Bronchial epithelial cell (primary cell): ENCODE measurements at regions not wholly inside any gene's neighbourhood (a gene's known extent, or its start where the extent isn't known, plus 50 kb on each side); places are given as distances from the start of the nearest gene placed in this dataset.

Source experiments
- DNase-seq: peaks from one replicate; pipeline ENCODE4 v3.0.0-alpha.2; 2010; ENCODE audit warnings: low read depth
- FAIRE-seq: peaks from 2 replicates; lab custom pipeline; 2011; peaks lifted over from hg19 to GRCh38; lab: Jason Lieb, UNC
- H3K27me3 ChIP-seq: 2 replicates; pipeline ENCODE4 v1.5.1; 2011; ENCODE audit warnings: low read length; ENCODE audit not compliant: control insufficient read depth, insufficient read depth
- H3K36me3 ChIP-seq: 2 replicates; pipeline ENCODE4 v1.5.1; 2011; ENCODE audit warnings: low read length; ENCODE audit not compliant: control insufficient read depth, insufficient read depth
- H3K4me3 ChIP-seq: 2 replicates; pipeline ENCODE4 v1.5.1; 2011; ENCODE audit warnings: mild to moderate bottlenecking, low read depth, low read length, control low read depth
- TF ChIP-seq, protein P1 (sequence below): IDR thresholded peaks from 2 replicates; pipeline ENCODE4 v1.5.1; 2011; ENCODE audit warnings: mild to moderate bottlenecking, moderate library complexity, low read length, control low read depth, inconsistent platforms; ENCODE audit not compliant: insufficient read depth, severe bottlenecking

DNA sequence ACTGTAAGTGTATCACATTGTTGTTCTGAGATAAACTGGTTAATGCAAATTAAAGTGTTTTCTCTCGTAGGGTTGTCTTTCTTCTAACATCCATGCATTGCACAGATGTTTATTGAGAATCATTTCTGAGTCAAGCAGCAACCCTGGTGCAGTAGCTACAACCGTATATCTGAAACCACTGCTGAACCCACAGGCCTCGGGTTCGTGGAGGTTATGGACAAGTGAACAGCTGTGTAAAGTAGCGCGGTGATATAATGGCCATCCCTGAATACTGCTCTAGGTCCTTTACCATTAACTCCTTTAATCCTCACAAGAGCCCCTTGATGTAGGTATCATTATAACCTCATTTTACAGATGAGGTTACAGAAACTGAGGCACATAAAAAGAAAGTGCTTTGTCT, 486.1 kb upstream of the TMEM132C start:
- TF ChIP-seq, protein P1, sequence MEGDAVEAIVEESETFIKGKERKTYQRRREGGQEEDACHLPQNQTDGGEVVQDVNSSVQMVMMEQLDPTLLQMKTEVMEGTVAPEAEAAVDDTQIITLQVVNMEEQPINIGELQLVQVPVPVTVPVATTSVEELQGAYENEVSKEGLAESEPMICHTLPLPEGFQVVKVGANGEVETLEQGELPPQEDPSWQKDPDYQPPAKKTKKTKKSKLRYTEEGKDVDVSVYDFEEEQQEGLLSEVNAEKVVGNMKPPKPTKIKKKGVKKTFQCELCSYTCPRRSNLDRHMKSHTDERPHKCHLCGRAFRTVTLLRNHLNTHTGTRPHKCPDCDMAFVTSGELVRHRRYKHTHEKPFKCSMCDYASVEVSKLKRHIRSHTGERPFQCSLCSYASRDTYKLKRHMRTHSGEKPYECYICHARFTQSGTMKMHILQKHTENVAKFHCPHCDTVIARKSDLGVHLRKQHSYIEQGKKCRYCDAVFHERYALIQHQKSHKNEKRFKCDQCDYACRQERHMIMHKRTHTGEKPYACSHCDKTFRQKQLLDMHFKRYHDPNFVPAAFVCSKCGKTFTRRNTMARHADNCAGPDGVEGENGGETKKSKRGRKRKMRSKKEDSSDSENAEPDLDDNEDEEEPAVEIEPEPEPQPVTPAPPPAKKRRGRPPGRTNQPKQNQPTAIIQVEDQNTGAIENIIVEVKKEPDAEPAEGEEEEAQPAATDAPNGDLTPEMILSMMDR, result no peak
- Histone ChIP-seq H3K36me3 (no peaks in the 10 kb centered on the region), H3K27me3 (no peaks in the 10 kb centered on the region), H3K4me3 (no peak overlapping the region)
- DNase-seq (no peak), FAIRE-seq (no peak)

DNA sequence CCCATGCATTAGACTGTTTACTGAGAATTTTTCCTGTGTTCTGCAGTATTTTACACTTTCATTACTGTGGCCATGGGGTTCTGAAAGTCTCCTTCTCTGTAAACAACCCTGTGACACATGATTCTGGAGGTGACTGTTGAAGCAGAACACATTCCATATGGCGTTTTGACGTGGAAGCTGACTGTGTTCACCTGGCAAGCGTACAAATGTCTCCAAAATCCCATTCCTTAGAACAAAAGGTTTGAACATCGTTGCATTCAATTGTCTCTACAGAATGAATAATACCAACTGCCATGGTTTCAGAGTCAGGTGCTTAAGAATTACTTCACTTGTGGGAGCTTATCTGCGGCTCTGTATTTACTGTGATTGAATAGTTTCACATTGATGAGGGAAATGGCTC, 485.6 kb upstream of the TMEM132C start:
- TF ChIP-seq, protein P1, result no peak
- no peak overlapping the region for H3K4me3 ChIP-seq
- no peaks in the 10 kb centered on the region for H3K27me3 ChIP-seq
- FAIRE-seq (no peak), DNase-seq (no peak)
- H3K36me3 ChIP-seq, result no peaks in the 10 kb centered on the region

DNA sequence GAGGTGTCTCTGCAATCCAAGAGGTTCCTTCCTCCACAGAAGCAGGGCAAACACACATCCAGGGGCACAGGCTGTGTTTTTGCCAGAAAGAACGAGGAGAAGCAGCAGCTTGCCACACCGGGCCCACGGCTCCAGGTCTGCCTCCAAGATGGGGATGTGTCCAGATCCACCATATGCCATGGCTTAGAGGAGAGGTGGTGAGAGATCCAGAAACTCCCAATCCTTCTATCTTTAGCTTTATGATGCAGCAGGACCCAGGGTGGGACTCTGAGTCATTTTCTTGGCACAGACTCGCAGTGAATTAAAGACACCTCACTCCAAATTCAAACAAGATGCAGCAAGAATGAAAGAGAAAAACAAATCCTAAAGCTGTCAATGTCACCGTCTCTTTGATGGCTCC, 481.4 kb upstream of the TMEM132C start:
- no peaks in the 10 kb centered on the region for H3K27me3 ChIP-seq
- peak; percentile 1 for DNase-seq
- H3K4me3 ChIP-seq, result no peak overlapping the region
- no peak for FAIRE-seq
- TF ChIP-seq, protein P1, result no peak
- H3K36me3 ChIP-seq, result no peaks in the 10 kb centered on the region

DNA sequence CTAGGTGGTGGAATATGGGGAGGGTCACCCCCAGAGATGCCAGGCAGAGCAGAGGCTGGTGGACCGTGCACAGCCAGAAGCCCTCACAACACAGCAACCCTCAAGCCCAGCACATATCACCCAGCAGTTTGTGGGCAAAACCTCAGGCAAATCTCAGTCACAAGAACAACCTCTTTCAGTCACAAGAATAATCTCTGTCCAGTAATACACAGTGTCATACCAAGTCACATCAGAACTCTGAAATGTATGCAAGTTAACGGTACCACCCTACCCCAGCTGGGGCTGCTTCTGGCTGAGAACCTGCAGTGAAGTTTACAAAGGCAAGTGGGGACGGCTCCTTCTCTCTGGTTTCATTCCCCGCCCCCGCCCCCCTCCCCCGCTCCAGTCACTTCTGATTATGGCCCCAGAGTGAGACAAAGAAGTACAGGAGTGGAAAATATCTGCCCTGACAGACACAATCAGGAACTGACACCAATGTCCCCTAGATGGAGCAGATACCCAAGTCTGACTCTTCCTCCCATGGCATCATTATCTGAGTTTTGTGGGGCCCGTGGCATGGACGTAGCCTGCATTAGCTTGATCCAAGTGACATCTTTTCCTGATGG, 480.9 kb upstream of the TMEM132C start:
- no peak for DNase-seq
- TF ChIP-seq, protein P1, result no peak
- Histone ChIP-seq H3K36me3 (no peaks in the 10 kb centered on the region), H3K27me3 (no peaks in the 10 kb centered on the region), H3K4me3 (no peak overlapping the region)
- FAIRE-seq, result no peak

DNA sequence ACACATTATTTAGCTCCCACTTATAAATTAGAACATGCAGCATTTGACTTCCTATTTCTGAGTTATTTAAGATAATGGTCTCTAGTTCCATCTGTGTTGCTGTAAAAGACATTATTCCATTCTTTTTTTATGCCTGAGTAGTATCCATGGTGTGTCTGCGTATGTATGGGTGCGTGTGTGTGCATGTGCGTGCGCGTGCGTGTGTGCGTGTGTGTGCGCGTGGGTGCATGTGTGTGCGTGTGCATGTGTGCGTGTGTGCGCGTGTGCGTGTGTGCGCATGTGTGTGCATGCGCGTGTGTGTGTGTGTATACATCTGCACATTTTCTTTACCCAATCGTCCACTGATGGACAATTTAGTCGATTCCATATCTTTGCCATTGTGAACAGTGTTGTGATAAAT, 479.4 kb upstream of the TMEM132C start:
- H3K27me3 ChIP-seq, result no peaks in the 10 kb centered on the region
- no peak overlapping the region for H3K4me3 ChIP-seq
- no peaks in the 10 kb centered on the region for H3K36me3 ChIP-seq
- TF ChIP-seq, protein P1, result no peak
- DNase-seq (no peak), FAIRE-seq (no peak)

DNA sequence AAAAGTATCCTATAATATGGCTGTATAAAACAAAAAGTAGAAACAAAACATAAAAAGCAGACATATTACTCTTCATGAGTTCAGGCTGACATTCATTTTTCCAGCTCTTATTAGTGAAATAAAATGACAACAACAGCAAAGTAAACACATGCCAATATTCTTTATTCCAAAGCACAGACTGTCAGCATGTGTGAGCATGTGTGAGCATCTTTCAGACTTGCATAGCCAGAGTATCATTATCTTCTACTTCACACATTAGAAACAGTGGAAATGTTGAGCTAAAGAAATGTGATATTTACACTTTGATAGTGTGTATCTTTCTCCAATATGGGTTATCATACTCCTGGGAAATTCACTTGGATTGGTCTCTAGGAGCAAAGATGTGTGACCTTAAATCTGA, 476.6 kb upstream of the TMEM132C start:
- no peak overlapping the region for H3K4me3 ChIP-seq
- FAIRE-seq, result no peak
- H3K27me3 ChIP-seq, result no peaks in the 10 kb centered on the region
- TF ChIP-seq, protein P1, result no peak
- no peaks in the 10 kb centered on the region for H3K36me3 ChIP-seq
- no peak for DNase-seq
